Bronchial epithelial cell (primary cell): ENCODE measurements at regions not wholly inside any gene's neighbourhood (a gene's known extent, or its start where the extent isn't known, plus 50 kb on each side); places are given as distances from the start of the nearest gene placed in this dataset.

Experiments used
- DNase-seq: peaks from one replicate; pipeline ENCODE4 v3.0.0-alpha.2; 2010; ENCODE audit warnings: low read depth
- FAIRE-seq: peaks from 2 replicates; lab custom pipeline; 2011; peaks lifted over from hg19 to GRCh38; lab: Jason Lieb, UNC
- H3K27me3 ChIP-seq: 2 replicates; pipeline ENCODE4 v1.5.1; 2011; ENCODE audit warnings: low read length; ENCODE audit not compliant: control insufficient read depth, insufficient read depth
- H3K36me3 ChIP-seq: 2 replicates; pipeline ENCODE4 v1.5.1; 2011; ENCODE audit warnings: low read length; ENCODE audit not compliant: control insufficient read depth, insufficient read depth
- H3K4me3 ChIP-seq: 2 replicates; pipeline ENCODE4 v1.5.1; 2011; ENCODE audit warnings: mild to moderate bottlenecking, low read depth, low read length, control low read depth
- CTCF ChIP-seq: IDR thresholded peaks from 2 replicates; pipeline ENCODE4 v1.5.1; 2011; ENCODE audit warnings: mild to moderate bottlenecking, moderate library complexity, low read length, control low read depth, inconsistent platforms; ENCODE audit not compliant: insufficient read depth, severe bottlenecking

- H3K36me3 ChIP-seq, result no peaks in the 10 kb centered on the region
- FAIRE-seq (no peak), DNase-seq (no peak)
- no peaks in the 10 kb centered on the region for H3K27me3 ChIP-seq
- no peak overlapping the region for H3K4me3 ChIP-seq
- no peak for TF ChIP-seq CTCF
These were observed 304.0 kb downstream of the LNPK start for GRCh38 chr2:175698061-175698460.

GRCh38 chr2:175690113-175690837, 311.8 kb downstream of the LNPK start:
- FAIRE-seq (no peak), DNase-seq (peak; percentile 74)
- Histone ChIP-seq H3K27me3 (no peaks in the 10 kb centered on the region), H3K4me3 (no peak overlapping the region), H3K36me3 (no peaks in the 10 kb centered on the region)
- peak; percentile 53 for TF ChIP-seq CTCF

- H3K27me3 ChIP-seq, result no peaks in the 10 kb centered on the region
- TF ChIP-seq CTCF, result no peak
- H3K4me3 ChIP-seq, result no peak overlapping the region
- no peak for FAIRE-seq
- DNase-seq, result no peak
- H3K36me3 ChIP-seq, result no peaks in the 10 kb centered on the region
These were observed 313.8 kb downstream of the LNPK start for GRCh38 chr2:175688243-175688642.

GRCh38 chr2:175687465-175687864, 314.6 kb downstream of the LNPK start:
- Histone ChIP-seq H3K27me3 (no peaks in the 10 kb centered on the region), H3K36me3 (no peaks in the 10 kb centered on the region), H3K4me3 (no peak overlapping the region)
- no peak for TF ChIP-seq CTCF
- FAIRE-seq, result no peak
- no peak for DNase-seq

GRCh38 chr2:175686002-175686401, 316.1 kb downstream of the LNPK start:
- no peak for FAIRE-seq
- no peaks in the 10 kb centered on the region for H3K27me3 ChIP-seq
- TF ChIP-seq CTCF, result no peak

GRCh38 chr2:175684466-175684865, 317.6 kb downstream of the LNPK start:
- no peaks in the 10 kb centered on the region for H3K36me3 ChIP-seq
- TF ChIP-seq CTCF, result no peak
- H3K27me3 ChIP-seq, result no peaks in the 10 kb centered on the region
- peak; percentile 35 for DNase-seq
- FAIRE-seq, result peak; percentile 32
- no peak overlapping the region for H3K4me3 ChIP-seq

More at GRCh38 chr2:175686002-175686401, 316.1 kb downstream of the LNPK start:
- no peak for DNase-seq
- Histone ChIP-seq H3K4me3 (no peak overlapping the region), H3K36me3 (no peaks in the 10 kb centered on the region)
